K562 (cell line): ENCODE measurements at regions not wholly inside any gene's neighbourhood (a gene's known extent, or its start where the extent isn't known, plus 50 kb on each side); places are given as distances from the start of the nearest gene placed in this dataset.

Experiments
- ATAC-seq: fragments of 200-7000 bp; cut with Tn5 transposase; 3 replicates; pipeline ENCODE4 v1.9.1; 2020; ENCODE audit warnings: moderate library complexity
- BruUV-seq: library from RNA; stranded (reverse); fragments of 400-500 nt; replicated peaks from 2 replicates; lab custom pipeline; 2021; lab: Mats Ljungman, UMichigan
- CTCF ChIA-PET: fragments of 300-600 bp; formaldehyde crosslinking; extraction: SDS; loops from one replicate; lab custom pipeline; 2021; ENCODE audit warnings: low intra/inter-chr PET ratio; lab: Yijun Ruan, JAX
- POLR2A ChIA-PET: fragments of 300-600, 350-650 bp; sonication (Branson Sonifier 250); formaldehyde crosslinking; extraction: SDS; loops from one replicate; lab custom pipeline; 2021; ENCODE audit warnings: antibody characterized with exemption, inconsistent platforms; lab: Yijun Ruan, JAX
- DNase-seq, 4 experiments: peaks; one replicate each; pipeline versions ENCODE4 v3.0.0 to v3.0.0-alpha.2; 2011 to 2018; ENCODE audit warnings: low spot score in 3 of 4, mixed read lengths in 3 of 4; ENCODE audit errors: extremely low read depth in 1 of 4
- FAIRE-seq: peaks from 2 replicates; lab custom pipeline; 2011; peaks lifted over from hg19 to GRCh38; lab: Jason Lieb, UNC
- H2AFZ ChIP-seq: 2 replicates; pipeline ENCODE4 v1.6.0; 2011; ENCODE audit warnings: low read depth, low read length, control low read depth, inconsistent platforms
- H3K27ac ChIP-seq: fragments of 200-600 bp; 3 replicates; pipeline ENCODE4 v1.8.0; 2011; ENCODE audit warnings: low read depth, mild to moderate bottlenecking, control low read depth, inconsistent platforms, low read length, moderate library complexity, mixed read lengths; ENCODE audit errors: extremely low read depth
- H3K27me3 ChIP-seq, 2 experiments: fragments of 300-600 bp in 1 of 2; 2 replicates in 1 of 2; 3 replicates in 1 of 2; pipeline versions ENCODE4 v1.6.0 to v1.8.0; 2011; ENCODE audit warnings: inconsistent platforms in 2 of 2, low read length in 2 of 2, mild to moderate bottlenecking in 1 of 2, mixed read lengths in 1 of 2, moderate library complexity in 1 of 2; ENCODE audit not compliant: control insufficient read depth in 2 of 2, insufficient read depth in 2 of 2
- H3K36me3 ChIP-seq: fragments of 300-600 bp; 3 replicates; pipeline ENCODE4 v1.8.0; 2011; ENCODE audit warnings: mild to moderate bottlenecking, low read length, inconsistent platforms; ENCODE audit not compliant: control insufficient read depth, insufficient read depth
- H3K4me1 ChIP-seq, 2 experiments: fragments of 200-600 bp in 1 of 2; replicated peaks in 1 of 2; 2 replicates in 1 of 2; 3 replicates in 1 of 2; pipeline versions ENCODE4 v1.5.1 to v1.8.0; 2011; ENCODE audit warnings: inconsistent platforms in 2 of 2, low read length in 2 of 2, mild to moderate bottlenecking in 1 of 2, mixed read lengths in 1 of 2, moderate library complexity in 1 of 2; ENCODE audit not compliant: control insufficient read depth in 2 of 2, insufficient read depth in 2 of 2
- H3K4me2 ChIP-seq: 2 replicates; pipeline ENCODE4 v1.6.1; 2011; ENCODE audit warnings: low read length, control low read depth, inconsistent platforms, mixed read lengths; ENCODE audit not compliant: insufficient read depth
- H3K4me3 ChIP-seq: fragments of 200-600 bp; sonication (generic), shearing (Covaris generic); 2 replicates; pipeline ENCODE4 v1.5.1; 2016; ENCODE audit warnings: control low read depth, inconsistent platforms
- H3K79me2 ChIP-seq: fragments of 200-600 bp; 3 replicates; pipeline ENCODE4 v1.8.0; 2011; ENCODE audit warnings: low read length, inconsistent platforms; ENCODE audit not compliant: control insufficient read depth, insufficient read depth
- H3K9ac ChIP-seq, 2 experiments: 2 replicates each; pipeline versions ENCODE4 v1.6.0 to v1.6.1; 2011; ENCODE audit warnings: low read depth in 2 of 2, low read length in 2 of 2, control low read depth in 1 of 2, inconsistent platforms in 1 of 2, mild to moderate bottlenecking in 1 of 2, mixed read lengths in 1 of 2; ENCODE audit not compliant: insufficient read depth in 1 of 2
- H3K9me1 ChIP-seq: one replicate; pipeline ENCODE4 v1.6.0; 2011; ENCODE audit warnings: inconsistent platforms, mild to moderate bottlenecking, low read length, moderate library complexity; ENCODE audit not compliant: control insufficient read depth, insufficient read depth
- H3K9me3 ChIP-seq: replicated peaks from 2 replicates; pipeline ENCODE4 v1.5.1; 2011; ENCODE audit warnings: low read depth, low read length, inconsistent platforms; ENCODE audit not compliant: control insufficient read depth, insufficient read depth
- H4K20me1 ChIP-seq: replicated peaks from 2 replicates; pipeline ENCODE4 v1.6.1; 2011; ENCODE audit warnings: low read length, inconsistent platforms, mixed read lengths; ENCODE audit not compliant: control insufficient read depth, insufficient read depth
- BRF1 ChIP-seq: IDR thresholded peaks from 3 replicates; pipeline ENCODE4 v1.6.1; 2011; ENCODE audit warnings: borderline replicate concordance, mild to moderate bottlenecking; ENCODE audit not compliant: insufficient read length; ENCODE audit errors: extremely low read depth
- FOS ChIP-seq: IDR thresholded peaks from 3 replicates; pipeline ENCODE4 v1.6.1; 2011; ENCODE audit not compliant: insufficient read length; ENCODE audit errors: extremely low read depth
- FOXP1 ChIP-seq: sonication (generic); formaldehyde crosslinking; IDR thresholded peaks from 2 replicates; pipeline ENCODE4 v1.8.0; 2022; ENCODE audit warnings: mild to moderate bottlenecking, missing genetic modification reagents
- GABPB2 ChIP-seq: fragments of 250-450 bp; sonication (Bioruptor Pico); conservative IDR thresholded peaks from 2 replicates; pipeline ENCODE4 v1.5.1; 2021; ENCODE audit warnings: mild to moderate bottlenecking
- ID3 ChIP-seq, 2 experiments: fragments of 250-450 bp in 1 of 2; fragments of 450-650 bp in 1 of 2; sonication (Bioruptor Pico) in 1 of 2; IDR thresholded peaks; 2 replicates each; pipeline versions ENCODE4 v1.6.1 to v1.8.0; 2016 to 2021; ENCODE audit warnings: mild to moderate bottlenecking in 2 of 2, moderate library complexity in 2 of 2, missing compliant biosample characterization in 1 of 2, missing genetic modification characterization in 1 of 2
- NELFE ChIP-seq: IDR thresholded peaks from 2 replicates; pipeline ENCODE4 v1.6.1; 2011; ENCODE audit warnings: mild to moderate bottlenecking; ENCODE audit not compliant: insufficient read depth, insufficient read length
- NR3C1 ChIP-seq: sonication (generic); formaldehyde crosslinking; IDR thresholded peaks from 2 replicates; pipeline ENCODE4 v1.8.1; 2022; ENCODE audit warnings: missing genetic modification reagents
- PATZ1 ChIP-seq: fragments of 250-450 bp; sonication (Bioruptor Pico); IDR thresholded peaks from 2 replicates; pipeline ENCODE4 v1.5.0; 2020; ENCODE audit warnings: mild to moderate bottlenecking, borderline replicate concordance
- ZBTB9 ChIP-seq: fragments of 450-650 bp; formaldehyde crosslinking; IDR thresholded peaks from 2 replicates; pipeline ENCODE4 v1.4.0; 2020; ENCODE audit warnings: mild to moderate bottlenecking, moderate library complexity
- ZNF717 ChIP-seq: fragments of 250-450 bp; sonication (Bioruptor Pico); IDR thresholded peaks from 2 replicates; pipeline ENCODE4 v1.5.0; 2021
- in situ Hi-C: fragments of 300-500 bp; cut with MboI; formaldehyde crosslinking; loops from 4 replicates; pipeline ENCODE4 v1.15.0; 2018; ENCODE audit warnings: inconsistent platforms, mixed read lengths
- intact Hi-C: fragments of 100-400 bp; cut with micrococcal nuclease; formaldehyde crosslinking; loops from 2 replicates; pipeline ENCODE4 v1.14.2; 2022
- TF ChIP-seq, protein P1 (sequence below): fragments of 250-450 bp; sonication (Bioruptor Pico); IDR thresholded peaks from 2 replicates; pipeline ENCODE4 v1.4.0; 2020; ENCODE audit warnings: mild to moderate bottlenecking
- TF ChIP-seq, protein P2 (sequence below): sonication (generic); formaldehyde crosslinking; IDR thresholded peaks from 2 replicates; pipeline ENCODE4 v1.8.0; 2023; ENCODE audit warnings: missing genetic modification reagents, mild to moderate bottlenecking, borderline replicate concordance

DNA sequence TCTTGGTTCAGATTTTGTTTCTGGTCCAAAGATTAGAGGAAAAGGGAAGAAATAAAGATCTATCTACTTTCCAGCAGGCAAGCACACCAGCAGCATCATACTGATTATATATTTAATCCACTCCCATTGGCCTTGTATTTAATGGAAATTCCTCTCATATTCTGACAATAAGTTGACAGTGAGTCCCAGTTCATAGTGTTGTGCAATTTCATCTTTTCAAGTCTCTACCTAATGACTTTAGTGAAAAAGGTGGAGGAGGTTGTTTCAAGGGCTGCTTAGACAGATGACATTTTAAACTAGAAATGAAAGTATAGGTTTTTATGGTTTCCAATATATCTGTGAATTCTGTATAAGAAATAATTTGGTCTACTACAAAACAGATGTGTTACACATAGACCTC is 298.6 kb downstream of the PABPC4L start:
- no peak overlapping the region for H3K9ac ChIP-seq
- in situ Hi-C loops: no loop called here
- POLR2A ChIA-PET: no interaction called here
- no peaks in the 10 kb centered on the region for H3K4me1 ChIP-seq
- H2AFZ ChIP-seq: no peak overlapping the region
- no peaks in the 10 kb centered on the region for H3K36me3 ChIP-seq
- H3K9me3 ChIP-seq: no peaks in the 10 kb centered on the region
- intact Hi-C loops: no loop called here
- no peaks in the 10 kb centered on the region for H4K20me1 ChIP-seq
- no peak overlapping the region for H3K27ac ChIP-seq
- no peak for ATAC-seq
- no TSS peak for BruUV-seq
- FAIRE-seq: no peak
- no peak for DNase-seq
- no peak overlapping the region for H3K4me2 ChIP-seq
- no peaks in the 10 kb centered on the region for H3K9me1 ChIP-seq
- no peaks in the 10 kb centered on the region for H3K27me3 ChIP-seq
- no peak overlapping the region for H3K4me3 ChIP-seq
- CTCF ChIA-PET: no interaction called here
- H3K79me2 ChIP-seq: no peaks in the 10 kb centered on the region
- TF ChIP-seq ID3 (CRISPR knock-in tag; IDR thresholded peaks at IDR 0.05) (no peak), ID3 (tag; IDR thresholded peaks at IDR 0.05) (no peak), ZBTB9 (CRISPR knock-in tag) (no peak), PATZ1 (no peak), NR3C1 (no peak), FOXP1 (CRISPR knock-in tag) (no peak), ZNF717 (no peak), NELFE (no peak), GABPB2 (CRISPR knock-in tag) (no peak), BRF1 (no peak), FOS (no peak)
- TF ChIP-seq, protein P1, sequence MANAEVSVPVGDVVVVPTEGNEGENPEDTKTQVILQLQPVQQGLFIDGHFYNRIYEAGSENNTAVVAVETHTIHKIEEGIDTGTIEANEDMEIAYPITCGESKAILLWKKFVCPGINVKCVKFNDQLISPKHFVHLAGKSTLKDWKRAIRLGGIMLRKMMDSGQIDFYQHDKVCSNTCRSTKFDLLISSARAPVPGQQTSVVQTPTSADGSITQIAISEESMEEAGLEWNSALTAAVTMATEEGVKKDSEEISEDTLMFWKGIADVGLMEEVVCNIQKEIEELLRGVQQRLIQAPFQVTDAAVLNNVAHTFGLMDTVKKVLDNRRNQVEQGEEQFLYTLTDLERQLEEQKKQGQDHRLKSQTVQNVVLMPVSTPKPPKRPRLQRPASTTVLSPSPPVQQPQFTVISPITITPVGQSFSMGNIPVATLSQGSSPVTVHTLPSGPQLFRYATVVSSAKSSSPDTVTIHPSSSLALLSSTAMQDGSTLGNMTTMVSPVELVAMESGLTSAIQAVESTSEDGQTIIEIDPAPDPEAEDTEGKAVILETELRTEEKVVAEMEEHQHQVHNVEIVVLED: no peak
- TF ChIP-seq, protein P2, sequence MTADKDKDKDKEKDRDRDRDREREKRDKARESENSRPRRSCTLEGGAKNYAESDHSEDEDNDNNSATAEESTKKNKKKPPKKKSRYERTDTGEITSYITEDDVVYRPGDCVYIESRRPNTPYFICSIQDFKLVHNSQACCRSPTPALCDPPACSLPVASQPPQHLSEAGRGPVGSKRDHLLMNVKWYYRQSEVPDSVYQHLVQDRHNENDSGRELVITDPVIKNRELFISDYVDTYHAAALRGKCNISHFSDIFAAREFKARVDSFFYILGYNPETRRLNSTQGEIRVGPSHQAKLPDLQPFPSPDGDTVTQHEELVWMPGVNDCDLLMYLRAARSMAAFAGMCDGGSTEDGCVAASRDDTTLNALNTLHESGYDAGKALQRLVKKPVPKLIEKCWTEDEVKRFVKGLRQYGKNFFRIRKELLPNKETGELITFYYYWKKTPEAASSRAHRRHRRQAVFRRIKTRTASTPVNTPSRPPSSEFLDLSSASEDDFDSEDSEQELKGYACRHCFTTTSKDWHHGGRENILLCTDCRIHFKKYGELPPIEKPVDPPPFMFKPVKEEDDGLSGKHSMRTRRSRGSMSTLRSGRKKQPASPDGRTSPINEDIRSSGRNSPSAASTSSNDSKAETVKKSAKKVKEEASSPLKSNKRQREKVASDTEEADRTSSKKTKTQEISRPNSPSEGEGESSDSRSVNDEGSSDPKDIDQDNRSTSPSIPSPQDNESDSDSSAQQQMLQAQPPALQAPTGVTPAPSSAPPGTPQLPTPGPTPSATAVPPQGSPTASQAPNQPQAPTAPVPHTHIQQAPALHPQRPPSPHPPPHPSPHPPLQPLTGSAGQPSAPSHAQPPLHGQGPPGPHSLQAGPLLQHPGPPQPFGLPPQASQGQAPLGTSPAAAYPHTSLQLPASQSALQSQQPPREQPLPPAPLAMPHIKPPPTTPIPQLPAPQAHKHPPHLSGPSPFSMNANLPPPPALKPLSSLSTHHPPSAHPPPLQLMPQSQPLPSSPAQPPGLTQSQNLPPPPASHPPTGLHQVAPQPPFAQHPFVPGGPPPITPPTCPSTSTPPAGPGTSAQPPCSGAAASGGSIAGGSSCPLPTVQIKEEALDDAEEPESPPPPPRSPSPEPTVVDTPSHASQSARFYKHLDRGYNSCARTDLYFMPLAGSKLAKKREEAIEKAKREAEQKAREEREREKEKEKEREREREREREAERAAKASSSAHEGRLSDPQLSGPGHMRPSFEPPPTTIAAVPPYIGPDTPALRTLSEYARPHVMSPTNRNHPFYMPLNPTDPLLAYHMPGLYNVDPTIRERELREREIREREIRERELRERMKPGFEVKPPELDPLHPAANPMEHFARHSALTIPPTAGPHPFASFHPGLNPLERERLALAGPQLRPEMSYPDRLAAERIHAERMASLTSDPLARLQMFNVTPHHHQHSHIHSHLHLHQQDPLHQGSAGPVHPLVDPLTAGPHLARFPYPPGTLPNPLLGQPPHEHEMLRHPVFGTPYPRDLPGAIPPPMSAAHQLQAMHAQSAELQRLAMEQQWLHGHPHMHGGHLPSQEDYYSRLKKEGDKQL: no peak
